Natural killer cell (primary cell): ENCODE measurements at regions not wholly inside any gene's neighbourhood (a gene's known extent, or its start where the extent isn't known, plus 50 kb on each side); places are given as distances from the start of the nearest gene placed in this dataset.

Source experiments
- ATAC-seq, 3 donors: fragments of 150-1000 bp in 2 of 3; fragments of 200-7000 bp in 1 of 3; cut with Tn5 transposase; 1 replicate in 1 of 3; 2 replicates in 2 of 3; pipeline ENCODE4 v1.10.0; 2021; ENCODE audit warnings: mild to moderate bottlenecking in 2 of 3, moderate library complexity in 2 of 3
- DNase-seq, 2 donors: peaks; one replicate each; pipeline versions ENCODE4 v3.0.0 to v3.0.0-alpha.2; 2013 to 2021; ENCODE audit warnings: mixed read lengths in 1 of 2
- H3K27ac ChIP-seq: one replicate; pipeline ENCODE4 v1.5.1; 2013; ENCODE audit warnings: mild to moderate bottlenecking, low read length
- H3K27me3 ChIP-seq: one replicate; pipeline ENCODE4 v1.6.1; 2013; ENCODE audit warnings: low read length; ENCODE audit not compliant: control insufficient read depth, insufficient read depth
- H3K36me3 ChIP-seq: one replicate; pipeline ENCODE4 v1.6.1; 2013; ENCODE audit warnings: low read length; ENCODE audit not compliant: control insufficient read depth, insufficient read depth
- H3K4me1 ChIP-seq: one replicate; pipeline ENCODE4 v1.6.1; 2013; ENCODE audit warnings: low read length; ENCODE audit not compliant: control insufficient read depth, insufficient read depth
- H3K4me3 ChIP-seq: one replicate; pipeline ENCODE4 v1.5.1; 2013; ENCODE audit warnings: low read length
- H3K9me3 ChIP-seq: one replicate; pipeline ENCODE4 v1.6.1; 2013; ENCODE audit warnings: low read length; ENCODE audit not compliant: control insufficient read depth, insufficient read depth
- H3K27ac Mint-ChIP-seq, 2 donors: one replicate each; pipeline ENCODE4 v1.8.0; 2022; ENCODE audit warnings: mild to moderate bottlenecking in 2 of 2, mixed read lengths in 2 of 2, moderate library complexity in 1 of 2
- H3K27me3 Mint-ChIP-seq, 2 donors: one replicate each; pipeline ENCODE4 v1.8.0; 2022; ENCODE audit warnings: low read depth in 2 of 2, mixed read lengths in 2 of 2
- H3K36me3 Mint-ChIP-seq: one replicate; pipeline ENCODE4 v1.8.0; 2022; ENCODE audit warnings: mixed read lengths
- H3K4me1 Mint-ChIP-seq, 2 donors: one replicate each; pipeline ENCODE4 v1.8.0; 2022; ENCODE audit warnings: mixed read lengths in 2 of 2
- H3K4me3 Mint-ChIP-seq: one replicate; pipeline ENCODE4 v1.8.0; 2022; ENCODE audit warnings: mild to moderate bottlenecking, moderate library complexity, mixed read lengths
- H3K9me3 Mint-ChIP-seq, 2 donors: one replicate each; pipeline ENCODE4 v1.8.0; 2022; ENCODE audit warnings: mixed read lengths in 2 of 2
- WGBS: methylation state at CpG from one replicate; pipeline ENCODE4 v1.1.7; 2013; ENCODE audit warnings: missing lambda C conversion rate; ENCODE audit not compliant: insufficient coverage; 5-methylcytosine and 5-hydroxymethylcytosine counted together
- intact Hi-C: fragments of 100-400 bp; cut with micrococcal nuclease; formaldehyde crosslinking; loops from one replicate; pipeline ENCODE4 v1.14.2; 2022
- TF ChIP-seq, protein P1 (sequence below): fragments of 200-600 bp; IDR thresholded peaks from one replicate; pipeline ENCODE4 v1.8.0; 2022; ENCODE audit warnings: antibody characterized with exemption

DNA sequence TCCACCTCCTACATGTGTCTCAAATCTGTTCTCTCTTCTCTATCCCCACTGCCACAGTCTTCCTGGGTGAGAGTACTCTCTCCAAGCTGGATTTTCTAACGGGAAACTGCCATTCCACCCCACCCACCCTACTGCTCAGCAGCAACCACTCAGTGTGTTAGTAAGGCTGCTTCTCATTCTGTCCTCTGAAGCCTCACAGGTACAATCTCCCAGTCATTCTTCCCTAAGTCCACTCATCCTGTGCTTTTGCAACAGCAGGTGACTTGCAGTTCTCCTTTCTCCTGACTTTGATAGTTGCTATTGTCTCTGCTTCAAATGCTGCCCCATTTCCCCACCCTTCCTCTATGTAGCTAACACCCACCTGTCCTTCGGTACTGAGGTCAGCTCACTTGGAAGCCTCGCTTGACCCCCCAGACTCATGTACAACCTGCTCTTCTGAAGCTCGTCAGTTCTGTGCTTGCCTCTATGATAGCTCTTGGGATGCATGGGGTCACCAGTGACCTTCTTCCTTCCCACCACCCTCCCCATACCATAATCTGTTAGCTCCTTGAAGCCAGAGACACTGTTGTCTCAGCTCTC lies 188.9 kb downstream of the RRAGC start:
- no peaks in the 10 kb centered on the region for H3K9me3 Mint-ChIP-seq
- no peaks in the 10 kb centered on the region for H3K4me1 Mint-ChIP-seq
- no peak for DNase-seq
- H3K27me3 ChIP-seq = no peaks in the 10 kb centered on the region
- H3K27ac Mint-ChIP-seq = no peak overlapping the region
- no peaks in the 10 kb centered on the region for H3K4me1 ChIP-seq
- no peaks in the 10 kb centered on the region for H3K36me3 Mint-ChIP-seq
- no peak overlapping the region for H3K4me3 ChIP-seq
- no peaks in the 10 kb centered on the region for H3K9me3 ChIP-seq
- TF ChIP-seq, protein P1, sequence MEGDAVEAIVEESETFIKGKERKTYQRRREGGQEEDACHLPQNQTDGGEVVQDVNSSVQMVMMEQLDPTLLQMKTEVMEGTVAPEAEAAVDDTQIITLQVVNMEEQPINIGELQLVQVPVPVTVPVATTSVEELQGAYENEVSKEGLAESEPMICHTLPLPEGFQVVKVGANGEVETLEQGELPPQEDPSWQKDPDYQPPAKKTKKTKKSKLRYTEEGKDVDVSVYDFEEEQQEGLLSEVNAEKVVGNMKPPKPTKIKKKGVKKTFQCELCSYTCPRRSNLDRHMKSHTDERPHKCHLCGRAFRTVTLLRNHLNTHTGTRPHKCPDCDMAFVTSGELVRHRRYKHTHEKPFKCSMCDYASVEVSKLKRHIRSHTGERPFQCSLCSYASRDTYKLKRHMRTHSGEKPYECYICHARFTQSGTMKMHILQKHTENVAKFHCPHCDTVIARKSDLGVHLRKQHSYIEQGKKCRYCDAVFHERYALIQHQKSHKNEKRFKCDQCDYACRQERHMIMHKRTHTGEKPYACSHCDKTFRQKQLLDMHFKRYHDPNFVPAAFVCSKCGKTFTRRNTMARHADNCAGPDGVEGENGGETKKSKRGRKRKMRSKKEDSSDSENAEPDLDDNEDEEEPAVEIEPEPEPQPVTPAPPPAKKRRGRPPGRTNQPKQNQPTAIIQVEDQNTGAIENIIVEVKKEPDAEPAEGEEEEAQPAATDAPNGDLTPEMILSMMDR = no peak
- peaks cover 17 to 46% of the 10 kb centered on the region in 2 donors for H3K27me3 Mint-ChIP-seq
- whole genome bisulfite sequencing = 88% methylated on average over 4 of the region's 4 CpGs
- ATAC-seq = no peak
- intact Hi-C loops = no loop called here
- H3K36me3 ChIP-seq = no peaks in the 10 kb centered on the region
- no peak overlapping the region for H3K4me3 Mint-ChIP-seq
- H3K27ac ChIP-seq = no peak overlapping the region

DNA sequence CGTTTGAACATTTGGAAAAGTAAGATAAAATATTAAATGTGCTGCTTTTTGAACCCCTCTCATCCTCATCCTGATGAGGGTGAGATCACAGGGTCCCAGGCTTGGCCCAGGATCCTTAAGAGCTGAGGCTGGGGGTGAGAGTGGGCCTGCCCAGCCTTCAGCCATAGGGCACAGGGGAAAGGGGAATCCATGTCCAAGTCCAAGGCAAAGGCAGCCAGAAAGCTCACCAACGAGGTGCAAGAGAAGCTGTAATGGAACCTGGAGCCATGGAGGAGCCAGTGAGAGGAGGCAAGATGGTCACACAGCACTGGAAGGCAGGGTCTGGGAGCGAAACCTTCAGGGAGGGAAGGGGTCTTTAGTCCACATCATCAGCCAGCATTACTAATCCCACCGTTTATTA lies 191.9 kb downstream of the RRAGC start:
- Mint-ChIP-seq H3K4me1 (no peaks in the 10 kb centered on the region), H3K36me3 (no peaks in the 10 kb centered on the region)
- 68% methylated on average over 1 of the region's 4 CpGs for WGBS

DNA sequence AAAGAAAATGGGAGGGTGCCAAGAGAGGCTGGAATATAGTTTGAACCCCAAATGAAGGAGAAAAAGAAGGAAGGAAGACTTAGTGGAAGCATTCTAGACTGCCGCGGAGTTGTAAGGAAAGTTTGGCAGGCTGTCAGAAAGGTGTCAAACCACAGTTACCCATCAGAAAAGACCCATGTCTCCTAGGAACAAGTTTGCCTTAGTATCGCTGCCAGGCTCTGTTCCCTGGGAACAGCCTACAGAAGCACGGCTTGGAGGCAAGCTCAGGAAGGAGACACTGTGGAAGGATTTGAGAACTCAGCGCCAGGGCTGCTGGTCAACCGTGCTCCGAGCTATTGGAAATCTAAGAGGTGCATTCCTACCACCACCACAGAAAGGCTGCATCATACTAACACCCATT lies 197.4 kb downstream of the RRAGC start:
- Mint-ChIP-seq H3K27me3 (peaks cover 22 to 39% of the 10 kb centered on the region in 2 donors), H3K27ac (no peak overlapping the region), H3K9me3 (no peaks in the 10 kb centered on the region), H3K36me3 (no peaks in the 10 kb centered on the region), H3K4me3 (no peak overlapping the region), H3K4me1 (no peaks in the 10 kb centered on the region)
- no peaks in the 10 kb centered on the region for H3K36me3 ChIP-seq
- DNase-seq (no peak), ATAC-seq (no peak)
- H3K27ac ChIP-seq = no peak overlapping the region
- intact Hi-C loops = no loop called here
- TF ChIP-seq, protein P1 = no peak
- 72% methylated on average over 7 of the region's 7 CpGs for WGBS
- peaks cover 2% of the 10 kb centered on the region for H3K27me3 ChIP-seq
- H3K4me3 ChIP-seq = no peak overlapping the region
- H3K4me1 ChIP-seq = no peaks in the 10 kb centered on the region
- H3K9me3 ChIP-seq = peaks cover 4% of the 10 kb centered on the region

More for the DNA sequence above, 191.9 kb downstream of the RRAGC start:
- Histone ChIP-seq H3K4me3 (no peak overlapping the region), H3K4me1 (no peaks in the 10 kb centered on the region), H3K36me3 (no peaks in the 10 kb centered on the region), H3K9me3 (no peaks in the 10 kb centered on the region), H3K27ac (no peak overlapping the region), H3K27me3 (no peaks in the 10 kb centered on the region)
- ATAC-seq (no peak), DNase-seq (no peak)
- intact Hi-C loops = no loop called here
- H3K9me3 Mint-ChIP-seq = no peaks in the 10 kb centered on the region
- H3K27me3 Mint-ChIP-seq = peaks cover 30 to 65% of the 10 kb centered on the region in 2 donors
- H3K4me3 Mint-ChIP-seq = no peak overlapping the region
- TF ChIP-seq, protein P1 = no peak
- no peak overlapping the region for H3K27ac Mint-ChIP-seq

DNA sequence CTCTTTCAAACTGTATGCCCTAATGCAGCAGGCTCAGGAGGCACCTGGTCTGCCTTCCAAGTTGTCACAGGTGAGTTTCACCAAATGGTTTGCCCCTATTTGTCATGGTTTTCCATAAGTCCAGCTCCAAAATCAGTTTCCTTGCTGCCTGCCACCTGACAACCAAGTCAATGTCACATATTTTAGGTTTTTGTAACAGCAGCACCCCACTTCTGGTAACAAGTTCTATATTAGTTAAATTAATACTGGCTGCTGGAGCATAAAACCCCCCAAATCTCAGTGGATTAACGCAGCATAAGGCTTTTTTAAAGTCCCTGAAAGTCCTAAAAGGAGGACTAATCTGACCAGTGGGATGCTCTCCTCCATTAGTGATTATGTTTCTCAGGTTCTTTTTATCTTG lies 200.7 kb downstream of the RRAGC start:
- TF ChIP-seq, protein P1 = no peak
- Mint-ChIP-seq H3K9me3 (no peaks in the 10 kb centered on the region), H3K27me3 (peaks cover 17 to 52% of the 10 kb centered on the region in 2 donors), H3K36me3 (no peaks in the 10 kb centered on the region), H3K4me1 (no peaks in the 10 kb centered on the region), H3K27ac (no peak overlapping the region), H3K4me3 (no peak overlapping the region)
- intact Hi-C loops = no loop called here
- Histone ChIP-seq H3K27me3 (peaks cover 2% of the 10 kb centered on the region), H3K4me3 (no peak overlapping the region), H3K4me1 (no peaks in the 10 kb centered on the region), H3K9me3 (peaks cover 4% of the 10 kb centered on the region), H3K36me3 (no peaks in the 10 kb centered on the region), H3K27ac (no peak overlapping the region)
- 60% methylated on average over 1 of the region's 1 CpG for WGBS
- ATAC-seq (no peak), DNase-seq (no peak)
